Astrocyte (in vitro differentiated cells and primary cell): ENCODE measurements at regions not wholly inside any gene's neighbourhood (a gene's known extent, or its start where the extent isn't known, plus 50 kb on each side); places are given as distances from the start of the nearest gene placed in this dataset.

ENCODE experiments used
- CTCF ChIP-seq: IDR thresholded peaks from 2 replicates; pipeline ENCODE4 v1.5.1; 2011; ENCODE audit warnings: low read depth, mild to moderate bottlenecking, inconsistent platforms, low read length, moderate library complexity; ENCODE audit not compliant: insufficient read depth
- EZH2 ChIP-seq: IDR thresholded peaks from 2 replicates; pipeline ENCODE4 v1.6.1; 2012; ENCODE audit warnings: mild to moderate bottlenecking, low read length, inconsistent platforms; ENCODE audit not compliant: insufficient read depth

GRCh38 chr2:67502346-67503065 is 105.4 kb downstream of the ETAA1 start:
- TF ChIP-seq CTCF (no peak), EZH2 (no peak)
